H1 (cell line): ENCODE measurements at regions not wholly inside any gene's neighbourhood (a gene's known extent, or its start where the extent isn't known, plus 50 kb on each side); places are given as distances from the start of the nearest gene placed in this dataset.

Experiments
- CTCF ChIA-PET: fragments of 300-600 bp; sonication (Branson Sonifier 250); formaldehyde crosslinking; loops from one replicate; lab custom pipeline; 2021; ENCODE audit not compliant: partially characterized antibody; lab: Charles Lee
- POLR2A ChIA-PET: fragments of 300-600 bp; sonication (Branson Sonifier 250); formaldehyde crosslinking; loops from one replicate; lab custom pipeline; 2021; ENCODE audit warnings: inconsistent platforms; ENCODE audit not compliant: partially characterized antibody; lab: Charles Lee
- DNase-seq, 2 experiments: peaks; one replicate each; pipeline versions ENCODE4 v3.0.0 to v3.0.0-alpha.2; 2010 to 2022; ENCODE audit warnings: low spot score in 2 of 2, low read depth in 1 of 2, mixed read lengths in 1 of 2
- FAIRE-seq: peaks from 2 replicates; lab custom pipeline; 2011; peaks lifted over from hg19 to GRCh38; lab: Jason Lieb, UNC
- H2AFZ ChIP-seq: 2 replicates; pipeline ENCODE4 v1.8.1; 2012; ENCODE audit warnings: low read length, inconsistent platforms
- H2AK5ac ChIP-seq: 2 replicates; pipeline ENCODE4 v1.6.1; 2013; ENCODE audit warnings: low read depth, low read length
- H2BK120ac ChIP-seq: replicated peaks from 2 replicates; pipeline ENCODE3; 2013; ENCODE audit warnings: low read depth, low read length, inconsistent platforms
- H2BK12ac ChIP-seq: 2 replicates; pipeline ENCODE4 v1.6.1; 2013; ENCODE audit warnings: low read depth, low read length
- H2BK15ac ChIP-seq: 2 replicates; pipeline ENCODE4 v1.6.1; 2013; ENCODE audit warnings: low read length
- H2BK20ac ChIP-seq: 2 replicates; pipeline ENCODE4 v1.6.1; 2013; ENCODE audit warnings: low read length
- H2BK5ac ChIP-seq: 2 replicates; pipeline ENCODE4 v1.6.1; 2013; ENCODE audit warnings: low read depth, low read length
- H3K14ac ChIP-seq: 2 replicates; pipeline ENCODE4 v1.6.1; 2013; ENCODE audit warnings: inconsistent platforms; ENCODE audit not compliant: insufficient read length
- H3K18ac ChIP-seq: 2 replicates; pipeline ENCODE4 v1.6.1; 2013; ENCODE audit warnings: low read length; ENCODE audit errors: extremely low read depth
- H3K23ac ChIP-seq: 2 replicates; pipeline ENCODE4 v1.6.1; 2013; ENCODE audit warnings: inconsistent platforms; ENCODE audit not compliant: insufficient read length
- H3K23me2 ChIP-seq: 2 replicates; pipeline ENCODE4 v1.6.1; 2013; ENCODE audit warnings: low read depth, low read length
- H3K27ac ChIP-seq: 2 replicates; pipeline ENCODE4 v1.6.1; 2011; ENCODE audit warnings: low read depth, low read length, inconsistent platforms
- H3K27me3 ChIP-seq, 4 experiments: replicated peaks in 1 of 4; 1 replicate in 1 of 4; 2 replicates in 3 of 4; pipeline versions ENCODE4 v1.6.1 to v1.8.1; 2011 to 2013; ENCODE audit warnings: low read length in 3 of 4, mild to moderate bottlenecking in 3 of 4, inconsistent platforms in 2 of 4, mixed read lengths in 2 of 4, moderate library complexity in 1 of 4; ENCODE audit not compliant: control insufficient read depth in 3 of 4, insufficient read depth in 3 of 4; ENCODE audit errors: extremely low read depth in 1 of 4
- H3K36me3 ChIP-seq, 4 experiments: 2 replicates each; pipeline versions ENCODE4 v1.6.1 to v1.8.1; 2011 to 2013; ENCODE audit warnings: mild to moderate bottlenecking in 4 of 4, low read length in 3 of 4, moderate library complexity in 2 of 4, control low read depth in 1 of 4, inconsistent platforms in 1 of 4; ENCODE audit not compliant: insufficient read depth in 4 of 4, control insufficient read depth in 2 of 4
- H3K4ac ChIP-seq: replicated peaks from 2 replicates; pipeline ENCODE3; 2013; ENCODE audit warnings: low read length, low read depth, mixed read lengths, inconsistent platforms; ENCODE audit not compliant: insufficient read length
- H3K4me1 ChIP-seq, 4 experiments: replicated peaks in 1 of 4; 1 replicate in 1 of 4; 2 replicates in 3 of 4; pipeline versions ENCODE4 v1.6.1 to v1.8.1; 2011 to 2013; ENCODE audit warnings: low read length in 3 of 4, inconsistent platforms in 2 of 4, mixed read lengths in 1 of 4; ENCODE audit not compliant: insufficient read depth in 4 of 4, control insufficient read depth in 3 of 4
- H3K4me2 ChIP-seq, 2 experiments: 2 replicates each; pipeline versions ENCODE4 v1.6.1 to v1.8.1; 2011 to 2013; ENCODE audit warnings: low read depth in 2 of 2, low read length in 2 of 2, control low read depth in 1 of 2, inconsistent platforms in 1 of 2, mild to moderate bottlenecking in 1 of 2; ENCODE audit not compliant: insufficient read depth in 1 of 2
- H3K4me3 ChIP-seq, 4 experiments: fragments of 200-600, 300-600 bp in 1 of 4; sonication (generic), shearing (Covaris generic), sonication (Bioruptor Twin) in 1 of 4; 2 replicates each; pipeline versions ENCODE4 v1.5.1 to v1.8.1; 2011 to 2016; ENCODE audit warnings: low read length in 4 of 4, low read depth in 3 of 4, control low read depth in 2 of 4, inconsistent platforms in 2 of 4, mild to moderate bottlenecking in 2 of 4, mixed read lengths in 1 of 4, moderate library complexity in 1 of 4; ENCODE audit not compliant: insufficient read depth in 2 of 4; ENCODE audit errors: extremely low read depth in 1 of 4
- H3K56ac ChIP-seq: replicated peaks from 2 replicates; pipeline ENCODE3; 2013; ENCODE audit warnings: low read depth, mild to moderate bottlenecking, mixed read lengths, low read length, inconsistent platforms; ENCODE audit not compliant: insufficient read length
- H3K79me1 ChIP-seq: 2 replicates; pipeline ENCODE4 v1.6.1; 2013; ENCODE audit warnings: low read depth, low read length, control low read depth
- H3K79me2 ChIP-seq, 2 experiments: 2 replicates each; pipeline versions ENCODE4 v1.6.1 to v1.8.1; 2012 to 2013; ENCODE audit warnings: low read length in 2 of 2, mild to moderate bottlenecking in 2 of 2, inconsistent platforms in 1 of 2; ENCODE audit not compliant: insufficient read depth in 2 of 2, control insufficient read depth in 1 of 2
- H3K9ac ChIP-seq, 4 experiments: replicated peaks in 1 of 4; 1 replicate in 1 of 4; 2 replicates in 3 of 4; pipeline versions ENCODE4 v1.6.1 to v1.8.1; 2011 to 2013; ENCODE audit warnings: low read depth in 3 of 4, low read length in 3 of 4, control low read depth in 2 of 4, mild to moderate bottlenecking in 2 of 4, moderate library complexity in 2 of 4, inconsistent platforms in 1 of 4; ENCODE audit errors: extremely low read depth in 1 of 4
- H3K9me3 ChIP-seq, 2 experiments: 2 replicates each; pipeline versions ENCODE4 v1.6.1 to v1.8.1; 2012 to 2013; ENCODE audit warnings: mild to moderate bottlenecking in 2 of 2, moderate library complexity in 2 of 2, control low read depth in 1 of 2, inconsistent platforms in 1 of 2, low read depth in 1 of 2, low read length in 1 of 2, mixed read lengths in 1 of 2; ENCODE audit not compliant: insufficient read depth in 2 of 2
- H4K20me1 ChIP-seq, 2 experiments: replicated peaks in 1 of 2; 2 replicates each; pipeline versions ENCODE3 to v1.8.1; 2011 to 2013; ENCODE audit warnings: inconsistent platforms in 2 of 2, low read length in 2 of 2, mild to moderate bottlenecking in 1 of 2; ENCODE audit not compliant: insufficient read depth in 2 of 2, control insufficient read depth in 1 of 2
- H4K5ac ChIP-seq: 2 replicates; pipeline ENCODE4 v1.6.1; 2013; ENCODE audit warnings: low read length, low read depth, mixed read lengths, inconsistent platforms; ENCODE audit not compliant: insufficient read length
- H4K8ac ChIP-seq: 2 replicates; pipeline ENCODE4 v1.8.0; 2013; ENCODE audit warnings: mild to moderate bottlenecking, moderate library complexity, low read length, inconsistent platforms; ENCODE audit not compliant: insufficient read depth; ENCODE audit errors: extremely low read depth
- H4K91ac ChIP-seq: replicated peaks from 2 replicates; pipeline ENCODE3; 2013; ENCODE audit warnings: low read length, mixed read lengths, inconsistent platforms; ENCODE audit not compliant: insufficient read length
- BACH1 ChIP-seq: IDR thresholded peaks from 2 replicates; pipeline ENCODE4 v1.6.1; 2012; ENCODE audit warnings: low read length, improper control_type of control experiment
- CBX8 ChIP-seq: fragments of 300-800, 300-1000 bp; sonication (generic); IDR thresholded peaks from 2 replicates; pipeline ENCODE4 v1.7.1; 2016; ENCODE audit warnings: low read depth, low read length, borderline replicate concordance
- FOSL1 ChIP-seq: IDR thresholded peaks from 2 replicates; pipeline ENCODE4 v1.6.1; 2011; ENCODE audit warnings: mild to moderate bottlenecking, low read depth, low read length, moderate library complexity; ENCODE audit not compliant: insufficient read depth
- HDAC2 ChIP-seq, 2 experiments: fragments of 300-600 bp in 1 of 2; sonication (generic) in 1 of 2; IDR thresholded peaks; 2 replicates each; pipeline ENCODE4 v1.6.1; 2011 to 2012; ENCODE audit warnings: low read depth in 2 of 2, low read length in 2 of 2, mild to moderate bottlenecking in 2 of 2, moderate library complexity in 2 of 2, borderline replicate concordance in 1 of 2, inconsistent platforms in 1 of 2
- HDAC6 ChIP-seq: IDR thresholded peaks from one replicate; pipeline ENCODE4 v1.7.1; 2012; ENCODE audit warnings: low read depth, mild to moderate bottlenecking, inconsistent platforms, low read length, moderate library complexity
- NRF1 ChIP-seq: IDR thresholded peaks from 2 replicates; pipeline ENCODE4 v1.6.1; 2011; ENCODE audit warnings: mild to moderate bottlenecking, low read depth, low read length, improper control_type of control experiment
- RNF2 ChIP-seq: fragments of 200-900, 300-1000 bp; sonication (generic); IDR thresholded peaks from 2 replicates; pipeline ENCODE4 v1.7.1; 2016; ENCODE audit warnings: borderline replicate concordance, low read depth, mild to moderate bottlenecking, antibody characterized with exemption, low read length; ENCODE audit not compliant: poor library complexity, severe bottlenecking; ENCODE audit errors: missing control alignments
- SP4 ChIP-seq: IDR thresholded peaks from 2 replicates; pipeline ENCODE4 v1.6.1; 2012; ENCODE audit warnings: low read length, inconsistent platforms
- SRF ChIP-seq: IDR thresholded peaks from 2 replicates; pipeline ENCODE4 v1.6.1; 2011; ENCODE audit warnings: mild to moderate bottlenecking, low read depth, low read length, moderate library complexity
- TAF7 ChIP-seq: optimal IDR thresholded peaks from 2 replicates; pipeline ENCODE3; 2011; ENCODE audit warnings: low read depth, mild to moderate bottlenecking, inconsistent platforms, low read length, moderate library complexity, borderline replicate concordance
- WGBS, 2 experiments: shearing (Covaris generic) in 1 of 2; methylation state at CpG; one replicate each; pipeline versions ENCODE4 v1.1.6 to v1.1.7; 2013 to 2015; ENCODE audit warnings: low lambda C conversion rate in 2 of 2, mixed read lengths in 2 of 2, inconsistent platforms in 1 of 2, low coverage in 1 of 2, missing lambda C conversion rate in 1 of 2; ENCODE audit not compliant: insufficient replicate concordance in 2 of 2, insufficient coverage in 1 of 2, insufficient read length in 1 of 2; ENCODE audit errors: extremely low coverage in 1 of 2, missing lambda C conversion rate in 1 of 2; 5-methylcytosine and 5-hydroxymethylcytosine counted together
- TF ChIP-seq, protein P1 (sequence below): IDR thresholded peaks from 2 replicates; pipeline ENCODE4 v1.6.1; 2012; ENCODE audit warnings: inconsistent platforms
- TF ChIP-seq, protein P2 (sequence below): IDR thresholded peaks from 2 replicates; pipeline ENCODE4 v1.6.1; 2012; ENCODE audit warnings: low read length, inconsistent platforms

DNA sequence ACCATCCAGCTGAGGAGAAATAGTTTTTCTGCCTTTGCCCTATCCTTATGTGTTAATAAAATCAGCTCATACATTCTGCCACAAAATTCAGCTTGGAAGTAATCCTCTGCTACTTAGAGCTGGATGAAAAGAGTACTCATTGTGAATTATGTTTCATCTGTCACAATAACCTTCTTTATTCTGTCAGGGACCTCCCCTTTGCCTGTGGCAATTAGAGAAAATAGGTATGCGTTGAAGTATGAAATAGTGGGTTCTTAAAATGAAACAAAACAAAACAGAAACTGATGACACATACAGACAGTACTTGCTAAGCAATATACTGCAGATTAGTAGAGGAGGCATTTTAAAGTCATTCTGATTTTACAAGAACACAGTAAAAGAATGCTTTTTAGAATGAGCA lies 578.5 kb downstream of the USP25 start:
- no peaks in the 10 kb centered on the region for H3K79me2 ChIP-seq
- no peaks in the 10 kb centered on the region for H3K27me3 ChIP-seq
- no peak overlapping the region for H2BK120ac ChIP-seq
- H4K8ac ChIP-seq = no peak overlapping the region
- H3K4me1 ChIP-seq = 0 out of 7 replicates have a peak, but pooled peaks cover 0 to 2% (median 0%) of the 10 kb centered on the region in 4 experiments
- H3K4me2 ChIP-seq = no peak overlapping the region
- no peak overlapping the region for H2BK12ac ChIP-seq
- H2AK5ac ChIP-seq = no peak overlapping the region
- no peak overlapping the region for H4K91ac ChIP-seq
- H3K4ac ChIP-seq = no peak overlapping the region
- no peak overlapping the region for H3K4me3 ChIP-seq
- no peak overlapping the region for H3K27ac ChIP-seq
- H2BK15ac ChIP-seq = no peak overlapping the region
- no peak overlapping the region for H2BK20ac ChIP-seq
- WGBS, 2 experiments = 93% methylated on average over 1 of the region's 1 CpG; no CpG with 5 or more reads in 1 of the 2 experiments
- H3K23me2 ChIP-seq = no peaks in the 10 kb centered on the region
- H3K18ac ChIP-seq = no peak overlapping the region
- no peak overlapping the region for H3K9ac ChIP-seq
- H3K23ac ChIP-seq = no peak overlapping the region
- FAIRE-seq (no peak), DNase-seq (no peak)
- no peak overlapping the region for H3K14ac ChIP-seq
- no peak overlapping the region for H2BK5ac ChIP-seq
- H2AFZ ChIP-seq = no peak overlapping the region
- H3K36me3 ChIP-seq = no peaks in the 10 kb centered on the region
- ChIA-PET CTCF (no interaction called here), POLR2A (no interaction called here)
- H4K5ac ChIP-seq = no peak overlapping the region
- no peaks in the 10 kb centered on the region for H3K9me3 ChIP-seq
- no peaks in the 10 kb centered on the region for H3K79me1 ChIP-seq
- no peak overlapping the region for H3K56ac ChIP-seq
- H4K20me1 ChIP-seq = no peaks in the 10 kb centered on the region
- TF ChIP-seq CBX8 (no peak), RNF2 (no peak), FOSL1 (no peak), NRF1 (no peak), SP4 (no peak), HDAC6 (no peak), TAF7 (no peak), BACH1 (no peak), HDAC2 (IDR thresholded peaks at IDR 0.05; ENCODE audit: borderline replicate concordance in 1 of 2, low read depth in 2 of 2, low read length in 2 of 2) (no peak), SRF (no peak)
- TF ChIP-seq, protein P1, sequence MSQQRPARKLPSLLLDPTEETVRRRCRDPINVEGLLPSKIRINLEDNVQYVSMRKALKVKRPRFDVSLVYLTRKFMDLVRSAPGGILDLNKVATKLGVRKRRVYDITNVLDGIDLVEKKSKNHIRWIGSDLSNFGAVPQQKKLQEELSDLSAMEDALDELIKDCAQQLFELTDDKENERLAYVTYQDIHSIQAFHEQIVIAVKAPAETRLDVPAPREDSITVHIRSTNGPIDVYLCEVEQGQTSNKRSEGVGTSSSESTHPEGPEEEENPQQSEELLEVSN = no peak
- TF ChIP-seq, protein P2, sequence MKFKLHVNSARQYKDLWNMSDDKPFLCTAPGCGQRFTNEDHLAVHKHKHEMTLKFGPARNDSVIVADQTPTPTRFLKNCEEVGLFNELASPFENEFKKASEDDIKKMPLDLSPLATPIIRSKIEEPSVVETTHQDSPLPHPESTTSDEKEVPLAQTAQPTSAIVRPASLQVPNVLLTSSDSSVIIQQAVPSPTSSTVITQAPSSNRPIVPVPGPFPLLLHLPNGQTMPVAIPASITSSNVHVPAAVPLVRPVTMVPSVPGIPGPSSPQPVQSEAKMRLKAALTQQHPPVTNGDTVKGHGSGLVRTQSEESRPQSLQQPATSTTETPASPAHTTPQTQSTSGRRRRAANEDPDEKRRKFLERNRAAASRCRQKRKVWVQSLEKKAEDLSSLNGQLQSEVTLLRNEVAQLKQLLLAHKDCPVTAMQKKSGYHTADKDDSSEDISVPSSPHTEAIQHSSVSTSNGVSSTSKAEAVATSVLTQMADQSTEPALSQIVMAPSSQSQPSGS = no peak
